KMS-11 (cell line): ENCODE measurements at regions not wholly inside any gene's neighbourhood (a gene's known extent, or its start where the extent isn't known, plus 50 kb on each side); places are given as distances from the start of the nearest gene placed in this dataset.

Experiments used
- H2AFZ ChIP-seq: fragments of 200-600 bp; sonication (generic); 2 replicates; pipeline ENCODE4 v1.6.1; 2016; ENCODE audit warnings: antibody characterized with exemption, mixed run types, low read depth
- H3K27ac ChIP-seq: fragments of 200-600 bp; sonication (generic); 2 replicates; pipeline ENCODE4 v1.6.1; 2016; ENCODE audit warnings: mild to moderate bottlenecking, mixed run types
- H3K27me3 ChIP-seq: fragments of 200-600 bp; sonication (generic); 2 replicates; pipeline ENCODE4 v1.6.1; 2017; ENCODE audit warnings: mild to moderate bottlenecking, low read depth, mixed run types, moderate library complexity; ENCODE audit not compliant: insufficient read depth
- H3K36me3 ChIP-seq: fragments of 200-600 bp; sonication (generic); 2 replicates; pipeline ENCODE4 v1.6.1; 2017; ENCODE audit warnings: mild to moderate bottlenecking, mixed run types; ENCODE audit not compliant: insufficient read depth
- H3K4me1 ChIP-seq: fragments of 200-600 bp; sonication (generic); 2 replicates; pipeline ENCODE4 v1.6.1; 2016; ENCODE audit warnings: mild to moderate bottlenecking, low read depth, mixed run types; ENCODE audit not compliant: poor library complexity, severe bottlenecking
- H3K4me2 ChIP-seq: fragments of 200-600 bp; sonication (generic); 2 replicates; pipeline ENCODE4 v1.7.0; 2016; ENCODE audit warnings: mild to moderate bottlenecking, mixed run types
- H3K4me3 ChIP-seq: fragments of 200-600 bp; sonication (generic); IDR thresholded peaks from 2 replicates; pipeline ENCODE4 v1.6.1; 2017; ENCODE audit warnings: low read depth, low read length, mixed read lengths; ENCODE audit not compliant: insufficient read depth
- H3K79me2 ChIP-seq: fragments of 200-600 bp; sonication (generic); 2 replicates; pipeline ENCODE4 v1.6.1; 2016; ENCODE audit warnings: low read depth, mixed run types; ENCODE audit not compliant: insufficient read depth
- H3K9ac ChIP-seq: fragments of 200-600 bp; sonication (generic); 2 replicates; pipeline ENCODE4 v1.6.1; 2016; ENCODE audit warnings: mild to moderate bottlenecking, mixed run types
- H4K20me1 ChIP-seq: fragments of 200-600 bp; sonication (generic); 2 replicates; pipeline ENCODE4 v1.6.1; 2016; ENCODE audit warnings: mild to moderate bottlenecking, mixed run types; ENCODE audit not compliant: insufficient read depth
- TF ChIP-seq, protein P1 (sequence below): fragments of 200-600 bp; sonication (generic); conservative IDR thresholded peaks from 2 replicates; pipeline ENCODE4 v1.6.1; 2017; ENCODE audit warnings: low read depth, mild to moderate bottlenecking, antibody characterized with exemption, low read length, moderate library complexity, mixed read lengths

DNA sequence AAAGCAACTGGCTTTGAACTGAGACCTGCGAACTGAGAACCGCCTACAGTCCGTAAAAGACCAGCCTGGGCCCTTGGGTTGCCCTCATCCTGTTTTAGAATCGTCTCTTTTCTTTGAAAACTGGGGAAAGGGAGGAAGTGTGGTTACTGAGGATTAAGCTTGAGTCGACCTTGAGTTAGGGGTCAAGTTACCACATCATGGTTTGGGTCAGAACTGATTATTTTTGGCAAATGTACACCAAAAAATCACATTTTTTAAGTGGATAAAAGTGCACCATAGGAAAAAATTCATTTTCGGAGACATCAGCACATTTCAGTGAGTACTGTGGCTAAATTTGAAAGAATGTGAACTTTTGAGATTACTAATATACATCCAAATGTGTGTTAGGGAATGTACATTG lies 76.9 kb upstream of the KAZN start:
- no peaks in the 10 kb centered on the region for H3K79me2 ChIP-seq
- no peaks in the 10 kb centered on the region for H3K27me3 ChIP-seq
- no peak overlapping the region for H3K27ac ChIP-seq
- TF ChIP-seq, protein P1, sequence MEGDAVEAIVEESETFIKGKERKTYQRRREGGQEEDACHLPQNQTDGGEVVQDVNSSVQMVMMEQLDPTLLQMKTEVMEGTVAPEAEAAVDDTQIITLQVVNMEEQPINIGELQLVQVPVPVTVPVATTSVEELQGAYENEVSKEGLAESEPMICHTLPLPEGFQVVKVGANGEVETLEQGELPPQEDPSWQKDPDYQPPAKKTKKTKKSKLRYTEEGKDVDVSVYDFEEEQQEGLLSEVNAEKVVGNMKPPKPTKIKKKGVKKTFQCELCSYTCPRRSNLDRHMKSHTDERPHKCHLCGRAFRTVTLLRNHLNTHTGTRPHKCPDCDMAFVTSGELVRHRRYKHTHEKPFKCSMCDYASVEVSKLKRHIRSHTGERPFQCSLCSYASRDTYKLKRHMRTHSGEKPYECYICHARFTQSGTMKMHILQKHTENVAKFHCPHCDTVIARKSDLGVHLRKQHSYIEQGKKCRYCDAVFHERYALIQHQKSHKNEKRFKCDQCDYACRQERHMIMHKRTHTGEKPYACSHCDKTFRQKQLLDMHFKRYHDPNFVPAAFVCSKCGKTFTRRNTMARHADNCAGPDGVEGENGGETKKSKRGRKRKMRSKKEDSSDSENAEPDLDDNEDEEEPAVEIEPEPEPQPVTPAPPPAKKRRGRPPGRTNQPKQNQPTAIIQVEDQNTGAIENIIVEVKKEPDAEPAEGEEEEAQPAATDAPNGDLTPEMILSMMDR: no peak
- H3K4me1 ChIP-seq: no peaks in the 10 kb centered on the region
- no peak overlapping the region for H2AFZ ChIP-seq
- H3K4me2 ChIP-seq: no peak overlapping the region
- no peak overlapping the region for H3K4me3 ChIP-seq
- no peak overlapping the region for H3K9ac ChIP-seq
- H3K36me3 ChIP-seq: no peaks in the 10 kb centered on the region
- H4K20me1 ChIP-seq: no peaks in the 10 kb centered on the region

DNA sequence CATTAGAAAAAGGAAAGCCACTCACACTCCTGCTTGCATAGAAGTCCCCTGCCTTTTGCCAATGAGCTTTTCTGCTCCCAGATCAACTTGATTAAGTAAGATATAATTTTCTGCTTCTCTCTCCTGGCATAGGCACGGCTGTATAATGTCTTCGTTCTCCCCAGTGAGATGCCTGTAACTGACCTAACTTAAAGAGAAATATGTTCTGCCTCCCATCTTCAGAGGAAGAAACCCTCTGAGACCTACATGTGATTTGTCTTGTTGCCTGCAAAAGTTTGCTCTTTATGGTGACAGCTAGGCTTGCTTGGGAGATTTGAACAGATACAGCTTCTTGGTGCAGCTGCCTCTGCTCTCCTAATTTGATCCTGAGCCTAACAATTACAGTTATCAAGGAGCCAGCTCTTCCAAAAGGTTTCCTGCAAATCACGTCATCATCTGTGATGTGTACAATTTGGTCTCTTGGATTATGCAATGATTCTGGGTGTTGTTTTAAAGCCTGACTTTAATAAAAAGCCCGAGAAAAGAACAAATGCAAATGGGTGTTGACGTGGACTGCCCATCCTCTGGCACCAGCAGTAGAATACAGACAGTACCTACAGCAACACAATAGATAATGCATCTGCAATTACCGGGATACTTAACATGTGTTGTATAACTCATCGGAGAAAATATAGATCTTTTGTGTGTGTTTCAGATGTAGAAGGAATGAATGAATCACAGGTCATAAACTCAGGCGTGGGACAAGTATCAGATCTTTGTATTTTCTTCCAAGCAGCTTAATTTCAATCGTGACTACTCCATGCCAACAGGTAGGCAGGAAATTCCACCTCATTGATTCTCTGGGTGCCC lies 76.2 kb upstream of the KAZN start:
- H3K79me2 ChIP-seq: no peaks in the 10 kb centered on the region
- no peak overlapping the region for H3K9ac ChIP-seq
- no peak overlapping the region for H2AFZ ChIP-seq
- H3K4me1 ChIP-seq: no peaks in the 10 kb centered on the region
- TF ChIP-seq, protein P1: no peak
- H3K27me3 ChIP-seq: no peaks in the 10 kb centered on the region
- H3K36me3 ChIP-seq: no peaks in the 10 kb centered on the region
- no peaks in the 10 kb centered on the region for H4K20me1 ChIP-seq
- H3K4me3 ChIP-seq: no peak overlapping the region
- no peak overlapping the region for H3K27ac ChIP-seq
- H3K4me2 ChIP-seq: no peak overlapping the region

DNA sequence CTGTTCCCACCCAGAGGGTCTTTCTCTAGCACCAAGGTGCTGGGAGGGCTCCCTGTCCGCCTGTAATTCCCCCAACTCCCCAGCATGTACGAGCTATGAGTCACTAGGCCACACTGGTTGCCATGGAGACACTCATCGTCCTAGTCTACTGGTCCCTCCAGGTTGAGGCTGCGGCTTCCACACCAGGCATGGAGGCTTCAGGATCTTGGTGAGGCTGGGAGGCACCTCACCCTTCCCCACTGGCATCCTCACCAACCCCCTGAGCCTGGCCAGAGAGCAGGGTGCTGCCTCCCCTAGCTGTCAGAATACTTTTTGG lies 75.6 kb upstream of the KAZN start:
- TF ChIP-seq, protein P1: no peak
- H3K36me3 ChIP-seq: no peaks in the 10 kb centered on the region
- H2AFZ ChIP-seq: no peak overlapping the region
- H3K27ac ChIP-seq: no peak overlapping the region
- H3K4me2 ChIP-seq: no peak overlapping the region
- H3K4me3 ChIP-seq: no peak overlapping the region
- H3K27me3 ChIP-seq: no peaks in the 10 kb centered on the region
- H3K79me2 ChIP-seq: no peaks in the 10 kb centered on the region
- H4K20me1 ChIP-seq: no peaks in the 10 kb centered on the region
- H3K4me1 ChIP-seq: no peaks in the 10 kb centered on the region
- no peak overlapping the region for H3K9ac ChIP-seq

DNA sequence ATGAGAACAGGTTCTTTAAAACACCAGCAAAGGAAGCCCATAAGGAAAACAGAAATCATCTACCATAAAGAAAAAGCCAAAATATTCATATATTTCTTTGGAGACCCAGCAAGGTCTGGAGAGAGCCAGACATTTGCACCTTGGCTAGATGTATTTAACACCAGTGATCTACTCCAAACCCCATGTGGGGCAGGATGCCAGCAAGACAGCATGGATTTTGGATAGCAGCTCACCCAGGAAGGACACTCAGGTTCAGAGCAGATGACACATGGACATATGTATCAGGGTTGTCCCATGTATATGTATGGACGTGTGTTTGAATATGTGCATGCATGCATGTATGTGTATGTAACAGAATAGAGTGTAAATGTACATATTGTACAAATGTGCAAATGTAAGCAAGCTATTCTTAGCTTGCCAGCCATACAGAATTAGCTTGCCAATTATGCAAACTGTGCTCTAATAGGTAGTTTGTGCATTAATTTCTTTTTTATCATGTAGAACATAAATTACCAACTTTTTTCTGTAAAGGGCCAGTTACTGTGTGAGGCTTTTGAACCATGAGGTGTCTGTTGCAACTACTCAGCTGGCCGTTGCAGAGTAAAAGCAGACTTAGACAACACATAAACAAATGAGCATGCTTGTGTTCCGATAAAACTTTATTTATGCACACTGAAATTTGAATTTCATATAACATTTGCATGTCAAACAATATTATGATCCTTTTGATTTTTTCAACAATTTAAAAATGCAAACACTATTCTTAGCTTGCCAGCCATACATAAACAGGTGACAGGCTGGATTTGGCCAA lies 73.5 kb upstream of the KAZN start:
- Histone ChIP-seq H3K36me3 (no peaks in the 10 kb centered on the region), H3K4me1 (no peaks in the 10 kb centered on the region), H2AFZ (no peak overlapping the region), H3K9ac (no peak overlapping the region), H3K27me3 (no peaks in the 10 kb centered on the region), H4K20me1 (no peaks in the 10 kb centered on the region), H3K27ac (no peak overlapping the region), H3K4me2 (no peak overlapping the region), H3K79me2 (no peaks in the 10 kb centered on the region), H3K4me3 (no peak overlapping the region)
- TF ChIP-seq, protein P1: no peak
